K562 (cell line): ENCODE measurements at regions not wholly inside any gene's neighbourhood (a gene's known extent, or its start where the extent isn't known, plus 50 kb on each side); places are given as distances from the start of the nearest gene placed in this dataset.

ENCODE experiments used
- BRCA1 ChIP-seq, 2 experiments: fragments of 450-650 bp in 1 of 2; sonication (generic) in 1 of 2; formaldehyde crosslinking in 1 of 2; IDR thresholded peaks; 2 replicates each; pipeline versions ENCODE4 v1.5.0 to v1.6.1; 2017 to 2020; ENCODE audit warnings: mild to moderate bottlenecking in 1 of 2, missing genetic modification reagents in 1 of 2
- BRD4 ChIP-seq: fragments of 200-600 bp; sonication (generic); IDR thresholded peaks from 2 replicates; pipeline ENCODE4 v1.6.1; 2017; ENCODE audit warnings: inconsistent platforms
- CBX5 ChIP-seq: IDR thresholded peaks from 2 replicates; pipeline ENCODE4 v1.6.1; 2014; ENCODE audit warnings: low read depth, borderline replicate concordance
- CSDE1 ChIP-seq, 2 experiments: fragments of 450-650 bp; IDR thresholded peaks; 2 replicates each; pipeline ENCODE4 v1.6.1; 2016; ENCODE audit warnings: mild to moderate bottlenecking in 1 of 2
- ELF2 ChIP-seq: fragments of 250-450 bp; sonication (Bioruptor Pico); IDR thresholded peaks from 2 replicates; pipeline ENCODE4 v1.5.0; 2021; ENCODE audit warnings: mild to moderate bottlenecking
- MCM3 ChIP-seq: fragments of 450-650 bp; IDR thresholded peaks from 2 replicates; pipeline ENCODE4 v1.6.1; 2016
- POU5F1 ChIP-seq: fragments of 150-350 bp; IDR thresholded peaks from 2 replicates; pipeline ENCODE4 v1.6.1; 2014; ENCODE audit warnings: borderline replicate concordance, low read length, low read depth, mild to moderate bottlenecking; ENCODE audit not compliant: partially characterized antibody
- PYGO2 ChIP-seq: fragments of 450-650 bp; IDR thresholded peaks from 2 replicates; pipeline ENCODE4 v1.6.1; 2016; ENCODE audit warnings: mild to moderate bottlenecking, missing genetic modification characterization, moderate library complexity, missing compliant biosample characterization
- RBM39 ChIP-seq: fragments of 200-400 bp; formaldehyde crosslinking; optimal IDR thresholded peaks from 2 replicates; pipeline ENCODE3; 2018; ENCODE audit warnings: low read depth, low read length
- RFX7 ChIP-seq: fragments of 250-450 bp; sonication (Bioruptor Pico); IDR thresholded peaks from 2 replicates; pipeline ENCODE4 v1.5.1; 2021; ENCODE audit warnings: mild to moderate bottlenecking
- SIX5 ChIP-seq, 2 experiments: IDR thresholded peaks; 2 replicates each; pipeline ENCODE4 v1.6.1; 2011; ENCODE audit warnings: low read length in 2 of 2, borderline replicate concordance in 1 of 2, low read depth in 1 of 2, mild to moderate bottlenecking in 1 of 2, moderate library complexity in 1 of 2; ENCODE audit not compliant: insufficient read depth in 1 of 2
- TSC22D4 ChIP-seq: fragments of 450-650 bp; IDR thresholded peaks from 2 replicates; pipeline ENCODE4 v1.6.1; 2016; ENCODE audit warnings: missing genetic modification characterization, missing biosample characterization, control low read depth
- U2AF2 ChIP-seq: fragments of 200-400 bp; formaldehyde crosslinking; optimal IDR thresholded peaks from 2 replicates; pipeline ENCODE3; 2017; ENCODE audit warnings: low read depth, mild to moderate bottlenecking, low read length
- ZFP1 ChIP-seq: fragments of 450-650 bp; formaldehyde crosslinking; IDR thresholded peaks from 2 replicates; pipeline ENCODE4 v1.4.0; 2020; ENCODE audit warnings: mild to moderate bottlenecking, mixed read lengths
- ZNF263 ChIP-seq: sonication (generic); formaldehyde crosslinking; IDR thresholded peaks from 2 replicates; pipeline ENCODE4 v1.8.0; 2022; ENCODE audit warnings: mild to moderate bottlenecking, missing genetic modification reagents, borderline replicate concordance
- ZNF41 ChIP-seq: fragments of 250-450 bp; sonication (Bioruptor Pico); conservative IDR thresholded peaks from 2 replicates; pipeline ENCODE4 v1.4.0; 2020; ENCODE audit warnings: mild to moderate bottlenecking
- ZNF695 ChIP-seq: fragments of 450-650 bp; formaldehyde crosslinking; IDR thresholded peaks from 2 replicates; pipeline ENCODE4 v1.4.0; 2020; ENCODE audit warnings: mild to moderate bottlenecking, moderate library complexity
- ZNF696 ChIP-seq: fragments of 250-450 bp; sonication (Bioruptor Pico); conservative IDR thresholded peaks from 2 replicates; pipeline ENCODE4 v1.4.0; 2020; ENCODE audit warnings: mild to moderate bottlenecking, moderate library complexity
- ZSCAN29 ChIP-seq: fragments of 450-650 bp; IDR thresholded peaks from 2 replicates; pipeline ENCODE4 v1.6.1; 2017
- TF ChIP-seq, protein P1 (sequence below), 2 experiments: fragments of 450-650 bp; formaldehyde crosslinking in 1 of 2; IDR thresholded peaks; 2 replicates each; pipeline versions ENCODE4 v1.4.0 to v1.6.1; 2014 to 2020; ENCODE audit warnings: mild to moderate bottlenecking in 2 of 2, borderline replicate concordance in 1 of 2, low read depth in 1 of 2
- TF ChIP-seq, protein P2 (sequence below), 2 experiments: fragments of 450-650 bp; IDR thresholded peaks; 2 replicates each; pipeline ENCODE4 v1.6.1; 2016
- TF ChIP-seq, protein P3 (sequence below): fragments of 250-450 bp; sonication (Bioruptor Pico); IDR thresholded peaks from 2 replicates; pipeline ENCODE4 v1.9.0; 2021; ENCODE audit warnings: mild to moderate bottlenecking

DNA sequence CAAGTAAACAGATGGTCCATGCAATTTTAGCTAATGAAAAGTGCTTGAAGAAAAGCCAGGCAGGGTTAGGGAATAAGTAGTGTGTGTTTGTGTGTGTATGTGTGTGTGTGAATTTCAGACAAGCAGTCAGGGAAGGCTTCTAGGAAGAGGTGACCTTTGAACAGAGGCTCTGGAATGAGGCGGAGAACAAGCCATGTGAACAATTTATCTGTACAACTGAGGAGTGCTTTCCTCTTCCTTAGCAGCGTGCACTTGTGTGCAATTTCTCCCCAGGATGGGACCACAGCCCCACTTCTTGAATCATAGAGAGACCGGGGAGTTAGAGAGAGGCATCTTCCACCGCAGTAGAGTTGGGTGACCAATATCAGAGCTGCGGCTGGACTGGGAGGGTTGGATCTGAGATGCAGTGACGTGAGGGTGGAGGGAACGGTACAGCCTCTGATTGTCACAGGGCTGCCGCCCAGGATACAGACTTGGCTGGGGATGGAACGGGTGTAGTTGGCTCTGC is 69.2 kb upstream of the FAM171A1 start (continued):
- TF ChIP-seq, protein P1, sequence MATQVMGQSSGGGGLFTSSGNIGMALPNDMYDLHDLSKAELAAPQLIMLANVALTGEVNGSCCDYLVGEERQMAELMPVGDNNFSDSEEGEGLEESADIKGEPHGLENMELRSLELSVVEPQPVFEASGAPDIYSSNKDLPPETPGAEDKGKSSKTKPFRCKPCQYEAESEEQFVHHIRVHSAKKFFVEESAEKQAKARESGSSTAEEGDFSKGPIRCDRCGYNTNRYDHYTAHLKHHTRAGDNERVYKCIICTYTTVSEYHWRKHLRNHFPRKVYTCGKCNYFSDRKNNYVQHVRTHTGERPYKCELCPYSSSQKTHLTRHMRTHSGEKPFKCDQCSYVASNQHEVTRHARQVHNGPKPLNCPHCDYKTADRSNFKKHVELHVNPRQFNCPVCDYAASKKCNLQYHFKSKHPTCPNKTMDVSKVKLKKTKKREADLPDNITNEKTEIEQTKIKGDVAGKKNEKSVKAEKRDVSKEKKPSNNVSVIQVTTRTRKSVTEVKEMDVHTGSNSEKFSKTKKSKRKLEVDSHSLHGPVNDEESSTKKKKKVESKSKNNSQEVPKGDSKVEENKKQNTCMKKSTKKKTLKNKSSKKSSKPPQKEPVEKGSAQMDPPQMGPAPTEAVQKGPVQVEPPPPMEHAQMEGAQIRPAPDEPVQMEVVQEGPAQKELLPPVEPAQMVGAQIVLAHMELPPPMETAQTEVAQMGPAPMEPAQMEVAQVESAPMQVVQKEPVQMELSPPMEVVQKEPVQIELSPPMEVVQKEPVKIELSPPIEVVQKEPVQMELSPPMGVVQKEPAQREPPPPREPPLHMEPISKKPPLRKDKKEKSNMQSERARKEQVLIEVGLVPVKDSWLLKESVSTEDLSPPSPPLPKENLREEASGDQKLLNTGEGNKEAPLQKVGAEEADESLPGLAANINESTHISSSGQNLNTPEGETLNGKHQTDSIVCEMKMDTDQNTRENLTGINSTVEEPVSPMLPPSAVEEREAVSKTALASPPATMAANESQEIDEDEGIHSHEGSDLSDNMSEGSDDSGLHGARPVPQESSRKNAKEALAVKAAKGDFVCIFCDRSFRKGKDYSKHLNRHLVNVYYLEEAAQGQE (IDR thresholded peaks at IDR 0.05; ENCODE audit: borderline replicate concordance): no peak
- TF ChIP-seq, protein P1 (CRISPR knock-in tag; IDR thresholded peaks at IDR 0.05; ENCODE audit: low read depth): no peak
- no peak for TF ChIP-seq U2AF2
- TF ChIP-seq, protein P2, sequence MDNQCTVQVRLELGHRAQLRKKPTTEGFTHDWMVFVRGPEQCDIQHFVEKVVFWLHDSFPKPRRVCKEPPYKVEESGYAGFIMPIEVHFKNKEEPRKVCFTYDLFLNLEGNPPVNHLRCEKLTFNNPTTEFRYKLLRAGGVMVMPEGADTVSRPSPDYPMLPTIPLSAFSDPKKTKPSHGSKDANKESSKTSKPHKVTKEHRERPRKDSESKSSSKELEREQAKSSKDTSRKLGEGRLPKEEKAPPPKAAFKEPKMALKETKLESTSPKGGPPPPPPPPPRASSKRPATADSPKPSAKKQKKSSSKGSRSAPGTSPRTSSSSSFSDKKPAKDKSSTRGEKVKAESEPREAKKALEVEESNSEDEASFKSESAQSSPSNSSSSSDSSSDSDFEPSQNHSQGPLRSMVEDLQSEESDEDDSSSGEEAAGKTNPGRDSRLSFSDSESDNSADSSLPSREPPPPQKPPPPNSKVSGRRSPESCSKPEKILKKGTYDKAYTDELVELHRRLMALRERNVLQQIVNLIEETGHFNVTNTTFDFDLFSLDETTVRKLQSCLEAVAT (IDR thresholded peaks at IDR 0.05): no peak
- no peak for TF ChIP-seq TSC22D4 (tag)
- TF ChIP-seq SIX5 (IDR thresholded peaks at IDR 0.05; ENCODE audit: borderline replicate concordance in 1 of 2, insufficient read depth in 1 of 2, low read depth in 1 of 2, low read length in 2 of 2): no peak
- TF ChIP-seq ELF2 (CRISPR knock-in tag): no peak
- no peak for TF ChIP-seq POU5F1
- TF ChIP-seq ZSCAN29: no peak
- TF ChIP-seq CBX5: 0 out of 2 replicates have a peak, but pooled peaks have one; percentile 9
- TF ChIP-seq, protein P3, sequence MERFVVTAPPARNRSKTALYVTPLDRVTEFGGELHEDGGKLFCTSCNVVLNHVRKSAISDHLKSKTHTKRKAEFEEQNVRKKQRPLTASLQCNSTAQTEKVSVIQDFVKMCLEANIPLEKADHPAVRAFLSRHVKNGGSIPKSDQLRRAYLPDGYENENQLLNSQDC (CRISPR knock-in tag): no peak
- TF ChIP-seq RFX7: no peak
- no peak for TF ChIP-seq PYGO2 (tag)
- no peak for TF ChIP-seq RBM39
- no peak for TF ChIP-seq ZFP1 (CRISPR knock-in tag)
- TF ChIP-seq BRD4: 0 out of 2 replicates have a peak, but pooled peaks have one; percentile 60
- TF ChIP-seq ZNF263 (CRISPR knock-in tag): no peak
- TF ChIP-seq ZNF41 (CRISPR knock-in tag): no peak
- TF ChIP-seq MCM3: no peak
- no peak for TF ChIP-seq ZNF695 (CRISPR knock-in tag)
- no peak for TF ChIP-seq ZNF696 (CRISPR knock-in tag)
- TF ChIP-seq BRCA1 (IDR thresholded peaks at IDR 0.05): no peak
- no peak for TF ChIP-seq BRCA1 (CRISPR knock-in tag; IDR thresholded peaks at IDR 0.05)
- no peak for TF ChIP-seq CSDE1 (IDR thresholded peaks at IDR 0.05)
